ENCODE measurements at regions not wholly inside any gene's neighbourhood (a gene's known extent, or its start where the extent isn't known, plus 50 kb on each side); places are given as distances from the start of the nearest gene placed in this dataset.
"Not testable (repeated sequence)": the region's sequence is repeated elsewhere in the genome, so short reads cannot be mapped to it uniquely, and the experiment has no call there.

DNA sequence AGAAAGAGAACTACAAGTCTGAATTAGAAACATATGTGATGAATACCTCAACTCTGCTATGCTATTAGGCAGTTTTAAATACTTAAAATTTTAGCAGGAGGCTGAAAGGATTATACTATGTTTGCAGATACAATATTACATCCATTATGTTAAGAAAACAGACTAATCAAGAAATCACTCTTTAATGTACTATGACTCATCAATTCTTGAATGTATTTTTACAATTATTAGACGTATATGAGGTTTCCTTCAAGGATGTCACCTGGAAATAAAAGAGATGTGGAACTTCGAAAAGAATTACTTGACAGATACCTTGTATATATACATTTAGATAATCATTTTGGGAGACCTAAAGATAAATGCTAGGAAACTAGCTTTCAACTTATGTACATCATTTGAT, 835.6 kb upstream of the MIR17HG start:
- DNase-seq (ENCODE audit: low read depth in 2 of 2), result no peak

DNA sequence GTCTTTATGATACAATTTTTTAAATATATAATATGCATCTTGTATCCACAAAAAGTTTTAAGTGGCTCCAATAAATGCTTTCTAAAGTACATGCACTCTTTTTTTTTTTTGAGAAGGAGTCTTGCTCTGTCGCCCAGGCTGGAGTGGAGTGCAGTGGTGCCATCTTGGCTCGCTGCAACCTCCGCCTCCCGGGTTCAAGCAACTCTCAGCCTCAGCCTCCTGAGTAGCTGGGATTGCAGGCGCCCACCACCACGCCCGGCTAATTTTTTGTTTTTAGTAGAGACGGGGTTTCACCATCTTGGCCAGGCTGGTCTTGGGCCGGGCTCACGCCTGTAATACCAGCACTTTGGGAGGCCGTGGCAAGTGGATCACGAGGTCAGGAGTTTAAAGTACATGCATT, 832.8 kb upstream of the MIR17HG start:
- not testable (repeated sequence) for DNase-seq (ENCODE audit: low read depth in 2 of 2)

DNA sequence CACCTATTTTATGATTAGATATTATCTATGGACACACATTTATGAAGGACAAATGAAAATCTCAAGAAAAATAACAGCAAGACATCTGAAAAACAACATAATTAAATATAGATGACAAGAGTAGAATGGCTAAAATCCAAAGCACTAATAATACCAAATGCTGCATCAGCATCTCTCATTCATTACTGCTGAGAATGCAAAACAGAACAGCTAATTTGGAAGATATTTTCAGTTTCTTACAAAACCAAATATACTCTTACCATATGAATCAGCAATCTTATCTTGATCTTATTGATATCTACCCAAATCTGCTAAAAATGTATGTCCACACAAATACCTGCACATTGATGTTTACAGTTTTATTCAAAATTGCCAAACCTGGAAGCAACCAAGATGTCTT, 829.1 kb upstream of the MIR17HG start:
- no peak for DNase-seq (ENCODE audit: low read depth in 2 of 2)

DNA sequence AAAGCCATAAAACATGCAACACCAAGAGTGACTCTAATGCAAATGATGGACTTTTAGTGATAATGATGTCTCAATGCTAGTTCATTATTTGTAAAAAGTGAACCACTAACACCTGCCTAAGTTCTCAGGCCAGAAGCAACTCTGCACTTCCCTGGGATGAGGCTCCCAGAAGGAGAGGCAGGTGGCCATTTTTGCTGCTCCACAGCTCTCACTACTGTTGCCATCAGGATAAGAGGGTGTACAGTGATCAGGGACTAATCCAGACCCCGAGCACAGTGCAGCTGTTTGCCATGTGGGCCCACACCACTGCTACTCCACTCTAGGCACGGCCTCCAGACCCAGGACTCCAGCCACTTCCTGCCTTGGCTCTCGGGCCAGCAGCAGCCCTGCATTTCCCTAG, 828.3 kb upstream of the MIR17HG start:
- DNase-seq (ENCODE audit: low read depth in 2 of 2), result no peak

DNA sequence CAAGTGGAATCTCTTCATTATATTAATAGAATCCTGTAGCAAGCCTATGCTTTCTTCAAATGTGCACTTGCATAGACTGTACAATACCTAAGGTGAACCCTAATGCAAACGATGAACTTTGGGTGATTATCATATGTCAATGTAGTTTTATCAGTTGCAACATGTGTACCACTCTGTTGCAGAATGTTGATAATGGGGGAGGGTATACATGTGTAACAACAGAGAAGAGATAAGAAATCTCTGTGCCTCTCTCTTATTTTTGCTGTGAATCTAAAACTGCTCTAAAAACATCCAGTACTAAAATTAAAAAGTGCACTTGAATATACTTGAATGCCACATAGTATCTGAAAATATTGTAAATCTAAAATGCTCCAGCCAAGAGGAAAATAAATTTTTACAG, 820.8 kb upstream of the MIR17HG start:
- DNase-seq (ENCODE audit: low read depth in 2 of 2), result no peak

DNA sequence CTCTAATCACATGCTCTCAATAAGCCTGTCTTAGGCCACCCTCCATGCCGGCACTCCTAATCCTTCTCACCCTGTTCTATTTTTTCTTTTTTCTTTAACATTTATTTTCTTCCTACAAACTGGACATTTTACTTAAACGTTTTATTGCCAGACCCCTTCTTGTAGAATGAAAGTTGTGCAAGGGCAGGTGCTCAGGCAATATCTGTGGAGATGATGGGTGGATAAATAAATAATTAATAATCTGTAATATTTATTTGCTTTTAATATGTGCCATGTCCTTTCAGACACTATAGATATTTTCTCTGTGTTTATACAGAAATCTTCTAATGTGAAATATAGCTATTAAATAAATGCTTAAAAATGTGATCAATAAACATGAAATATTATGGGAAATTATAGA, 815.7 kb upstream of the MIR17HG start:
- no peak for DNase-seq (ENCODE audit: low read depth in 2 of 2)

DNA sequence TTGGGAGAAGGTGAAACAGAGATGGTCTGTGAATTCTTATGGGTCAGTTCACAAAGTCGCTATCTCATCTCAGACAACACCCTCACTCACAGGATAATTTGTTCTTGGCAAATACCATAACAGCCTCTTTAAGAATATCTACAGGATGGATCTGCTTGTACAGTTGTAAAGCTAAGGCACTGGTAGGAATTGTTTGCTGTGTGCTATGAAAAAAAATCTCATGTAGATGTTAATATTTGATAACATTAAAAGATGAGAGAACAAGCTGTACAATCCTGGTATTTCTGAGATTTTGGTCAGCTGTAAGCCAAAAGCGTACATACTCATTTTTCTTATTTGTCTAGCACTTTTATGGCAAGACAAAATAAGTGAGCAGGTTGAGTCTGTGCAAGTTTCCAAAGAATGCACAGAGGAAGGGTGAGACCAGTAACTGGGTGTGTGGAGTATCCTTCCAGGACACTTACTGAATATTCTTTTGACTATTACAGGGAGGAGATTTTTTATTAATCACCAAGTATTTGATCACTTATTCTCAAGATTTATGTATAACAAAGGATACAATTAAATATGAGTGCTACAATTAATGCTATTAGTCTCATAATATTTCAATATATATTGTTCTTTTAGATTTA, 814.5 kb upstream of the MIR17HG start:
- DNase-seq (ENCODE audit: low read depth in 2 of 2), result no peak

DNA sequence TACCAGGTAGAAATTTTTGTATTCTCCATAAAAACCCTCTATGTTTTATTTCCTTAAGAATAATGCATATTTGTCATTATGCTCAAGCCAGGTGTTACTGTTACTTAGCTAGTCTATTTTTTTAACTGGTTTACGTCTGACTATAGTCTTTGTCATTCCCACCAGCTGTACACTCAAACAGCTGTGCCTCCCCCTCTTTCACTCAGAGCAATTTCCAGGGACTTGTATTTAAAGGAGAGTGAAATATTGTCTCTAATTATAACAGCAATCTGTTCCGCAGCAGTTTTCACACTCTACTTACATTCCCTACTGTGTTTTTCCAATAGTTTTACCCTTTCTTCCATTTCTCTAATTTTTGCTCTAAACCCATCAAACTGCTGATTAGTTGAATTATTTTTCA, 813.6 kb upstream of the MIR17HG start:
- DNase-seq (ENCODE audit: low read depth in 2 of 2), result no peak

DNA sequence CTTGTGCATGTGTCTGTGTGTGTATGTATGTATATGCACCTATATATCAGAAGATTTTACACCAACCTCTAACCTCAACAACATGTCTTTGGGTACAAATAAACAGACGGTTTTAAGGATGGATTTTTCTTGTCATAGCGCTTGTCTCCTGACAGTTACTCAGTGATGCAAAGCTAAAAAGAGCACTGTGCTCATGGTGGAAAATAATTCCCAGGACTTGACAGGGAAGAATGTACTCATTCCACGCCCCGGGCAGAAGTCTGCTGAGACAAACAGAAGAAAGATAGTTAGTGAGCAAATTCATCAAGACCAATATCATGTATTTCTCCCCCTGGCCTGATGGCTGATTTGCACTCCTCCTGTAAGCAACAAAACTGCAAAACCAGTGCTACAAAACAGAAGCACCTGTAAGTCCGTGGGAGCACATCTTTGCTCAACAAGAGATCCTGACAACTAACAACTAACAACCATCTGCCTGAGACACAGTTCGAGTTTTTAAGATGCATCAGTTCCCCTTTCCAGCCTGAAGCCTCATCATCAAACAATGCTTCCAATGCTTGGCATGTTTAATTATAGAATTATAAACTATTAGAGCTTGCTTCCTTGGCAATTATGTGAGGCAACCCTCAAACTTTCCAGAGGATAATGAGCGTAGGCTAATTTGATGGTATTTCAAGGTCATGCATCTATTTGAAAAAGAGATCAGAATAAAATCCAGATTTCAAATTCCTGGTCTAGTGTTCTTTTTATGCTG, 812.7 kb upstream of the MIR17HG start:
- no peak for DNase-seq (ENCODE audit: low read depth in 2 of 2)

DNA sequence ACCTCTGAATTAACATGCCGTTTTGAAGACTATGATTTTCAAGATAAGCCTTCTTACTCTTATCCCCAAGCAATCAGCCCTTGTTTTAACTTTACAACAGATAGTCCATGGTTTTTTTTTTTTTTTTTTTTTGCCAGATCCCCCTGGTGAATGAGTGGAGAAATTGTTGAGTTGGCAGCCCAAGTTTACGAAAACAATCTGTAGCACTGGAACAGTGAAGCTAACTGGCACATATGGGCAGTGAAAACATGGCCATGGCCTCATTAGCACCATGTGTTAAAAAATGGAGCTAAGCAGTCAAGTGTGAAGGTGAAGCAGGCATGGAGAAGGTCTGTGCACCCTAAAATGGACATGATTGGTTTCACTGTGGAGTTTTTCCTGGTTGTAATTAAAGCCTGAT, 812.1 kb upstream of the MIR17HG start:
- DNase-seq (ENCODE audit: low read depth in 2 of 2), result no peak

DNA sequence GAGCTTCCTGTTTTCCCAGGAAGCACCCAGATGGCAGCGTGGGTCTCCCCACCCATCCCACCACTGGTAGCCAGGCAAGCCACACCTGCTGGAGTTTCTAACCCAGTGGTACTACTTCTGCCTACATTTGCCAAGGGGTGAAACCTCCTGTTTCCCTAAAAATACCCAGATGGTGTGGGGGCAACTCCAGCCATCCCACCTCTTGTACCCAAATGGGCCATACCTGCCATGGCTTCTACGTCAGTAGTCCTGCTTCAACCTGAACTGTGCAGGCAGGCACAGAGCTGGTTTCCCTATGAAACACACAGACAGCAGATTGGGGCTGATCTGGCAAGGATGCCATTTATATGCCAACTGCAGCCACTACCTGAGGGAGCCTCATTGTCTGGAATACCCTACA, 809.4 kb upstream of the MIR17HG start:
- no peak for DNase-seq (ENCODE audit: low read depth in 2 of 2)

DNA sequence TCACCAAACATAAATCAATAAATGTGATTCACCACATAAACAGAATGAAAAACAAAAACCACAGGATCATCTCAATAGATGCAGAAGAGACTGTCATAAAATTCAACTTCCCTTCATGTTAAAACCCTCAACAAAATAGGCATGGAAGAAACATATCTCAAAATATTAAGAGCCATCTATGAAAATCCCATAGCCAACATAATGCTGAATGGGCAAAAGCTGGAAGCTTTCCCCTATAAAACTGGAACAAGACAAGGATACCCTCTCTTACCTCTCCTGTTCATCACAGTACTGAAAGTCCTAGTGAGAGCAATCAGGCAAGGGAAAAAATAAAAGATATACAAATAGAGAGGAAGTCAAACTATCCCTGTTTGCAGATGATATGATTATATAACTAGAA, 806.1 kb upstream of the MIR17HG start:
- DNase-seq (ENCODE audit: low read depth in 2 of 2), result no peak

DNA sequence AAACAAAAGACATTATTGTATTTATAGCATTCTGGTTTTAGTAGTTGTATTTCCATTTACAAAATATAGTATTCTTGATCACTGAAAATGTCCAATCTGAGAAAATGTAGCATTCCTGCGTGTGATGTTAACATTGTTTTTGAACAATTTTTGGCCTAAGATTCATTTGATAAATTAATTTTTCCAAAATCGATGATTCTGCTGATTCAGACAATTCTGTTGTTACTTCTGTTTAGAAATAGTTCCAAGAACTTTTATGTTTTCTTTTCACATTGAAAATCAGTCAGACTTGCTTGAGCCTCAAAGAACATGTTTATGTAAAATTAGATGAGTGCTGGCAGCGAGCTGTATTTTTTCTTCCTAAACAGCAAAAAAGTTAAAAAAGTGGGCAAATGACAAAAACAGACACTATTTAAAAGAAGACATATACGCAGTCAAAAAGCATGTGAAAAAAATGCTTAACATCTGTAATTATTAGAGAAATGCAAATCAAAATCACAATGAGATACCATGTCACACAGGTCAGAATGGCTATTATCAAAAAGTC, 804.5 kb upstream of the MIR17HG start:
- no peak for DNase-seq (ENCODE audit: low read depth in 2 of 2)

DNA sequence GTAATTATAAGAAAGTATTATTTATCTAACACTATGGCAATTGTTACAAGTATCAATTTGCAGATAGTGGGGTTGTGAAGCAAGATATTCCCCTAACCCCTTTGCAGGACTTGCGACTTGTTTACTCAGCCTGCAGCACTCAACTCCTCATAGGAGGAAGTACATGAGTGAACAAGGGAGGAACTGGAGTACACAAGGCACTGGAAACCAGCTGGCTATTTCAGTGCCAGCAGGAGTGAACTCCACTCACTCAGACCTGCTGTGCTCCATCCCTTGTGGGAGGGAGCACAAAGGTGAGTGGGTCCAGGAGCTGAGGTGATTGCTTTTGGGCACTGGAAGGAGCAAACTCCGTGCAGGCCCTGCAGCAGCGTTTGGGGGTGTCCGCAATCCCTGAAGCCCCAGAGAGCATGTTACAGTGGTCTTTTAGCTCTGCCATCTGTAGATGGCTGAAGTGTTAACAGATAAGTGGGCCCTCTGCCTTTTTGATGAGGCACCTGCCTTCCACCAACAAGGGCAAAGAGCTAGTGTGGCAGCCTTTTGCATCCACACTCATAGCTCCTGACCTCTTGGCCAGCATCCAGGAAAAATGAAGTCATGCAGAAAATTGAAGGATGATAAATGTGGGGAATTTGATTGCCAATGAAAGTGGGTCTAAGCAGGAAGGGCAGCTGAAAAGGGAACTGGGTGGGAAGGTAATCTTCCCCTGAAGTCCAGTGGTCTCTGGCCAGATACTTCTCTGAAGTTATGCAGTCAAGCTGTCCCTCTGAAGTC, 802.2 kb upstream of the MIR17HG start:
- no peak for DNase-seq (ENCODE audit: low read depth in 2 of 2)

DNA sequence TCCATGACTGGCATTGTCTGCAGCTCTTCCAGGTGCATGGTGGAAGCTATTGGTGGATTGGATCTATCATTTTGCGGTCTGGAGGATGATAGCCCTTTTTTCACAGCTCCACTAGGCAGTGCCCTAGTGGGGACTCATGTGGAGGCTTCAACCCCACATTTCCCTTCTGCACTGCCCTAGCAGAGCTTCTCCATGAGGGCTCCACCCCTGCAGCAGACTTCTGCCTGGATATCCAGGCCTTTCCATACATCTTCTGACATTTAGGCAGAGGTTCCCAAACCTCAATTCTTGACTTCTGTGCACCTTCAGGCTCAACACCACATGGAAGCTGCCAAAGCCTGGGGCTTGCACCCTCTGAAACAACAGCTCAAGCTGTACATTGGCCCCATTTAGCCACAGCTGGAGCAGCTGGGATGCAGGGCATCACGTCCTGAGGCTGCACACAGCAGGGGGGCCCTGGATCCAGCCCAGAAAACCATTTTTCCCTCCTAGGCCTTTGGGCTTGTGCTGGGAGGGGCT, 800.2 kb upstream of the MIR17HG start:
- no peak for DNase-seq (ENCODE audit: low read depth in 2 of 2)

DNA sequence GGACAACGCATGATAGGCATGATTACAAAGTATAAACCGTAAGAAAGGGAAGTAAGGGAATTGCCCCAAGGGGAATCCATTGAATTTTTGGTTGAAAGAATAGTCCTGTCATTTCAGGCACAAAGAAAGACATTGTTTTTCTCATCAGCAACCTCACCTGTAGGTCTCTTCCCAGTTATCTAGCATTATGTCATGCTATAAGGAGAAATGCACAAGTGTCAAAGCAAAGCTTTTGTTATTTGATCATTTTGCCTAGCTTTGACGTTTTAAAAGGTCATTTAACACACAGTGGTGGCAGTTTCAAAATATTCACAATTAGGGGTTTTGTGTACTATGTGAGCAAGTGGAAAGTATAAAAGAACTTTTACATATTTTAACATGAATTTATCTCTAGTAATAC, 796.2 kb upstream of the MIR17HG start:
- no peak for DNase-seq (ENCODE audit: low read depth in 2 of 2)

DNA sequence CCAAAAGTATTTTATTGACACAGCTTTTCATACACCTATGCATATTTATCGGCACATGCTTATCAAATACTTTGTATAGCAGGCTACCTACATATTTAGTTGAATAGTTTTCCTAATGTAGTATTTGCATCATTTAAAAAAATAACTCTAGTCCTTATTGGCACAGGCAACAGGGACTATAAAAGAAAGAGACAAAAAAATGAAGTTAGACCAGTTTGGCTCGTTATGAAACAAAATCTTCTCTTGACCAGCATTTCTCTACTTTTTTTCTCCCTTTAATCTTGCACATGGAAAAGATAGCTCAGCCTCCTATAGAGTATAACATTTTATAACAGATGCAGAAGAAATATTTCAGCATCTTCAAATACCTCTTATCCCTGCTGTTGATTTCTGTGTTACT, 794.8 kb upstream of the MIR17HG start:
- no peak for DNase-seq (ENCODE audit: low read depth in 2 of 2)

DNA sequence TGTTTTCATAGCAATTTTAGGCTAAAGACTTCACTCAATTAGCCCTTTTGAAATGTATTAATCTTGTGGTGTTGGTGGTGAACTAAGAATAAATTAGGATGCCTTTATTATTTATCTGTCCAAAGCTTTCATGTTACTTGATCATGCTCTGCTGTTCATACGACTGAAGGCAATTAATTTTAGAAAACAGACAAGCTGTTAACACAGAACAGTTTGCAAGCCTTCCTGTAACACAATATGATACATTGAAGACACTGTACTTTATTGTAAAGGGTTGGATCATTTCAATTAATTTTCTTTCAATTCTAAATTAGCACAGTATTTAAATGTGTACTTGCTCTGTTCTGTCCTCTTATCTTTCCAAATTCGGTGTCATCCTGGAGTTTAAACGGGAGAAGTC, 794.3 kb upstream of the MIR17HG start:
- no peak for DNase-seq (ENCODE audit: low read depth in 2 of 2)

DNA sequence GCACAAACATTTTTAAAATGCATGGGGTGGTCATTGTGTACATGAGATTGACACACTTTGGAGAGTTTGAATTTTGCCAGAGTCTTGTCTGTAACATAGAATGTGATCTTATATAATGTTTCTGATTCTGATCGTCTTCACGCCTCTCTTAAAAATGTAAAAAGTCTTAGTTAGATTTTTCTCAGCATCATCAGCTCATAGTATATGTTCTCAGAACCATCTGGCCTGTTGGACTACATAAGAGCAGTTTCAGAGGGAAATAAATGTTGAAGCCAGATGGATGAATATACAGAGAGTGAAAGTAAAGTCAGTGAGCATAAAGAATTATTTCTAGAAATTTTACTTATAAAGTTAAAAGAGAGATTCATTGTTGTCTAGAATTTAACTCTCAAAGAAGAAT, 789.9 kb upstream of the MIR17HG start:
- DNase-seq (ENCODE audit: low read depth in 2 of 2), result no peak

DNA sequence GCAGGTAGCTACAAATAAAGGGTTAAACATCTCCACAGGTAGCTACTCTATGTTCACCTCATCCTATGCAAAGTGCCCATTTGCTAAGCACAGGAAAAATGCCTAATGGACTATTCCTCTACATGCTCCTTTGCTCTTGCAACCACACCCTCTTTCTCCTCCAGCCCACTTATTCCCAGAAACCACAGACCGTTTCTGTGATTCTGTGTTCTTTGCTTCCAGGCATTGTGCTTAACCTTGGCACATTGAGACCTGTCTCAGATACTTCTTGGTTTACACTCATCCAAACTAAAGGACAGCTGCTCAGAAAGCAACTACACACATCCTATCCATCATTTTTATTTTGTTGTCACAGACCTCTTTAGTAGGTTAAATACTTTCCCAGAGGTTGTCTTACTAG, 785.0 kb upstream of the MIR17HG start:
- no peak for DNase-seq (ENCODE audit: low read depth in 2 of 2)

DNA sequence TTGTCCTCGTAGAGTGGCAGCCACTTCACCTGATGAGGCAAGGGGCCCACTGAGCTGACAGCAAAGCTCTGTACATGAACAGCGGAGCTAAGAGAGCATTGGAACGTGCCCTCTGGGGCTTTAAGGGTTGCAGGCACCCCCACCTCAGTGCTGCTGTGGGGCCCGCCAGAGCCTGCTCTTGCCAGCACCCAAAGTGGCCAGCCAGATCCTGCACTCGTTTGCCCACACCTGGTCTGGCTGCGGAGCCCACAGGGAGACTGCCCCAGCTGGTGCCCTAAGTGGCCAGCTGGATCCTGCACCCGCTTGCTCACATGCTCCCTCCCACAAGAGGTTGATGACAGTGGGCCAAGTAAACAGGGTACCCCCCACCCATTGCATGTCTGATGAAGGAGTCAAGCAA, 783.4 kb upstream of the MIR17HG start:
- DNase-seq (ENCODE audit: low read depth in 2 of 2), result no peak

DNA sequence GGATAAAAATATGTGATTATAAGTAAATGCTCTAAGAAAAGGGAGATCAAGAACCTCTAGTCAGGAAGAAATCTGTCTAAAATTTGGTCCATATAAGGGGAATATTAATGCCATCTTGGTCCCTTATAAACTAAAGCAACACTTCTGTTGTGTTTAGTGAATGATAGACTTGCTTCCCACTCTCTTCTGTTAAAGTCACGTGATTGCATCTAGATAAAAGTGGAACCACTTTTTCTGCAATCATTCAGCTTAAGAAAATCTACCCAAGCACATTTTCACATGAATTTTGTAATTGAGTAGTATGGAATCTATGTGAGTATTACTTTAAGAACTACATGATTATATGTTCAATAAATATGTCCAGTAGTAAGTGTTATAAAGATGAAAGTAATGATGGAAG, 782.9 kb upstream of the MIR17HG start:
- DNase-seq (ENCODE audit: low read depth in 2 of 2), result no peak
